ENCODE measurements at regions not wholly inside any gene's neighbourhood (a gene's known extent, or its start where the extent isn't known, plus 50 kb on each side); places are given as distances from the start of the nearest gene placed in this dataset.

DNA sequence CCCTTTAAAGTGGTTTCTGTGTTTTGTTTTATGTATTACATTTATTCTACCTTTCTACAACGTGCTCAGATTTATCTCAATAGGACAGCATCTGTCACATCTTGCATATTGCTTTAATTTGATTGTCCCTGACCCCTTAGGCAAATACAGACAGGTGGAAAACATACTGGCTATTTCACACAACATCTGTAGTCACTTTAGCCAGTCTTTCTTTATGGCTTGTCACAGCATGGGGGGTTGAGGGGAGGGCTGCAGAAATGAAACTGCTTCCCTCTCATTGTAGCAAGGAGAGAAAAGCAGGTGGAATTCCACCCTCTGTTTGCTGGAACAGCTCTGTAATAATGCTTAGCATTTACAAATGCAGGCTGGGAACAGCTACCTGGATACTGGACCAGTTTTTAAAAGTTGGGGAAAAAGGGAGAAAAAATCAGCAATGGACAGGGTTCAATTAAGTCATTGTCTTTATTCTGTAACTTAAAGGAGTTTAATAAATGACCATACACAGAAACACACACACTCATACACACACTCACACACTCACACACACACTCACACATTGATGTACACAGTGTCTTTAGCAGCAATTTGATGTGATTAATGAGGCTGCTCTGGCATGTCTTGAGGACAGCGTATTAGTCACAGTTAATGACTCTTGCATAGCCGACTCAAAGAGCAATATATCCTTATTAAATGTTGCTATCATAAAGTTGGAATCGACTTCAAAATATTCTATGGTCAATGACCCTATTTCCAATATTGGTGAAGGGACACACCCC is 283.7 kb upstream of the GBE1 start:
- TF ChIP-seq FOXP2 (optimal IDR thresholded peaks at IDR 0.05; ENCODE audit: borderline replicate concordance, extremely low read depth, extremely low read length, insufficient read depth) = no peak
- TF ChIP-seq, protein P1, sequence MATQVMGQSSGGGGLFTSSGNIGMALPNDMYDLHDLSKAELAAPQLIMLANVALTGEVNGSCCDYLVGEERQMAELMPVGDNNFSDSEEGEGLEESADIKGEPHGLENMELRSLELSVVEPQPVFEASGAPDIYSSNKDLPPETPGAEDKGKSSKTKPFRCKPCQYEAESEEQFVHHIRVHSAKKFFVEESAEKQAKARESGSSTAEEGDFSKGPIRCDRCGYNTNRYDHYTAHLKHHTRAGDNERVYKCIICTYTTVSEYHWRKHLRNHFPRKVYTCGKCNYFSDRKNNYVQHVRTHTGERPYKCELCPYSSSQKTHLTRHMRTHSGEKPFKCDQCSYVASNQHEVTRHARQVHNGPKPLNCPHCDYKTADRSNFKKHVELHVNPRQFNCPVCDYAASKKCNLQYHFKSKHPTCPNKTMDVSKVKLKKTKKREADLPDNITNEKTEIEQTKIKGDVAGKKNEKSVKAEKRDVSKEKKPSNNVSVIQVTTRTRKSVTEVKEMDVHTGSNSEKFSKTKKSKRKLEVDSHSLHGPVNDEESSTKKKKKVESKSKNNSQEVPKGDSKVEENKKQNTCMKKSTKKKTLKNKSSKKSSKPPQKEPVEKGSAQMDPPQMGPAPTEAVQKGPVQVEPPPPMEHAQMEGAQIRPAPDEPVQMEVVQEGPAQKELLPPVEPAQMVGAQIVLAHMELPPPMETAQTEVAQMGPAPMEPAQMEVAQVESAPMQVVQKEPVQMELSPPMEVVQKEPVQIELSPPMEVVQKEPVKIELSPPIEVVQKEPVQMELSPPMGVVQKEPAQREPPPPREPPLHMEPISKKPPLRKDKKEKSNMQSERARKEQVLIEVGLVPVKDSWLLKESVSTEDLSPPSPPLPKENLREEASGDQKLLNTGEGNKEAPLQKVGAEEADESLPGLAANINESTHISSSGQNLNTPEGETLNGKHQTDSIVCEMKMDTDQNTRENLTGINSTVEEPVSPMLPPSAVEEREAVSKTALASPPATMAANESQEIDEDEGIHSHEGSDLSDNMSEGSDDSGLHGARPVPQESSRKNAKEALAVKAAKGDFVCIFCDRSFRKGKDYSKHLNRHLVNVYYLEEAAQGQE (IDR thresholded peaks at IDR 0.05; ENCODE audit: insufficient read depth in 1 of 2, low read depth in 2 of 2, low read length in 2 of 2) = no peak
- no peak for TF ChIP-seq SIN3A (IDR thresholded peaks at IDR 0.05; ENCODE audit: borderline replicate concordance, insufficient read depth, low read length)
- TF ChIP-seq POLR2AphosphoS5 (IDR thresholded peaks at IDR 0.05; ENCODE audit: low read depth, low read length) = no peak
- TF ChIP-seq TAF1 (IDR thresholded peaks at IDR 0.05; ENCODE audit: borderline replicate concordance, insufficient read depth, low read length) = no peak

DNA sequence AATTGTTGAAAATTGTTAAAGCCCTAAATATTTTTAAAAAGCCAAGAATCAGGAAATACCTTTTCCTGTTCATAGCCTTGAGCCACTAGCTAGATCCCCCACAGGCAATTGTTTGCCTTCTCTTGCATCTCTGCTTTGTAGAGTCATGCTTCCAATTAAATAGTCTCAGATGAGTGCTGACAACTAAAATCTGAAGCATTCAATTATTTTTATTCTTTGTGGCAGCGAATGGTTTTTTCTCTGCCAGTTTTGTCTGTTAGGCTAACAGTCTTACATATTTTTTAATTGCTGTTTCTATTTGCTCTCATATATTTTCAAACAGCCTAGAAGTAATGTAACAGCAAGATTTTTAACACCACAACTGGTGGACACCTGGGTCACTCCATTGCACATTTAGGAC is 277.1 kb upstream of the GBE1 start:
- TF ChIP-seq POLR2AphosphoS5 (IDR thresholded peaks at IDR 0.05; ENCODE audit: low read depth, low read length) (no peak), FOXP2 (optimal IDR thresholded peaks at IDR 0.05; ENCODE audit: borderline replicate concordance, extremely low read depth, extremely low read length, insufficient read depth) (no peak), TAF1 (IDR thresholded peaks at IDR 0.05; ENCODE audit: borderline replicate concordance, insufficient read depth, low read length) (no peak), SIN3A (IDR thresholded peaks at IDR 0.05; ENCODE audit: borderline replicate concordance, insufficient read depth, low read length) (no peak)
- TF ChIP-seq, protein P1 (IDR thresholded peaks at IDR 0.05; ENCODE audit: insufficient read depth in 1 of 2, low read depth in 2 of 2, low read length in 2 of 2) = no peak

DNA sequence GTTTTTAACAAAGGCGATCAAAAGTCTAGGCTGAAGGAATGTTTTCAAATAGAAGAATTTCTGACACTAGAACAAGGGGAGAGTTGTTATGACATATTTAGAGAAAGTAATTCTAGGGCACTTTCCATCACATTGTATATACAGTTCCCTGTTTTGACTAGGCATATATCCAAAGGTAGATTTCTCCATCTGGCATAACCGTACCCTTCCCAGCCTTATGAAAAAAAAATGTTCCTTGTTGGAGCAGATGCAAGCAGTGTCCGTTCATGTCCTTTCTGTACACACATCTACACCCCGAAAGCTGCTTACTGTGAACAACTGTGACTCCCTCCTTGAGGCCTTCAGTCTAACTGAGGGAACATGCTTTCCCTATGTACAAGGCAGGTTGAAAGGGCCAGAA is 271.7 kb upstream of the GBE1 start:
- TF ChIP-seq, protein P1 (IDR thresholded peaks at IDR 0.05; ENCODE audit: insufficient read depth in 1 of 2, low read depth in 2 of 2, low read length in 2 of 2) = no peak
- TF ChIP-seq TAF1 (IDR thresholded peaks at IDR 0.05; ENCODE audit: borderline replicate concordance, insufficient read depth, low read length) (no peak), SIN3A (IDR thresholded peaks at IDR 0.05; ENCODE audit: borderline replicate concordance, insufficient read depth, low read length) (no peak), POLR2AphosphoS5 (IDR thresholded peaks at IDR 0.05; ENCODE audit: low read depth, low read length) (no peak), FOXP2 (optimal IDR thresholded peaks at IDR 0.05; ENCODE audit: borderline replicate concordance, extremely low read depth, extremely low read length, insufficient read depth) (no peak)

DNA sequence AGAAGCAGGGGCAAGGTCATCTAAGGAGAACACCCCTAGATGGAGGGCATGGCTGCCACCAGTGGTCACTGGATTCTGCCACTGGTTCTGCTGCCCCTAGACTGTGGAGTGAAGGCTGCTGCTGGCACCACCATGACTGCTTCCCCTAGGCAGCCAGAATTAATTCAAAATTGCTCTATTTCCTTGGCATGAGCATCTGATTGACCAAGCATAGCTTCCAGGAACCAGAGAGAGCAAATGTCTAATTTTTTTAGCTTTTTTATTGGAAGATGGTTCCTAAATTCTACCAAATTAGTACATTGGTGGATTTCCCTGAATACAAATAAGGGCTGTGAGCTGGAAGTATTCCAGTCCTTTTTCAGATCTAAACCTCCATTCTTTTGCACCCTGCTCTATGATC is 270.2 kb upstream of the GBE1 start:
- TF ChIP-seq FOXP2 (optimal IDR thresholded peaks at IDR 0.05; ENCODE audit: borderline replicate concordance, extremely low read depth, extremely low read length, insufficient read depth) (no peak), SIN3A (IDR thresholded peaks at IDR 0.05; ENCODE audit: borderline replicate concordance, insufficient read depth, low read length) (no peak), POLR2AphosphoS5 (IDR thresholded peaks at IDR 0.05; ENCODE audit: low read depth, low read length) (no peak), TAF1 (IDR thresholded peaks at IDR 0.05; ENCODE audit: borderline replicate concordance, insufficient read depth, low read length) (no peak)
- TF ChIP-seq, protein P1 (IDR thresholded peaks at IDR 0.05; ENCODE audit: insufficient read depth in 1 of 2, low read depth in 2 of 2, low read length in 2 of 2) = no peak
